ENCODE measurements at regions not wholly inside any gene's neighbourhood (a gene's known extent, or its start where the extent isn't known, plus 50 kb on each side); places are given as distances from the start of the nearest gene placed in this dataset.

DNA sequence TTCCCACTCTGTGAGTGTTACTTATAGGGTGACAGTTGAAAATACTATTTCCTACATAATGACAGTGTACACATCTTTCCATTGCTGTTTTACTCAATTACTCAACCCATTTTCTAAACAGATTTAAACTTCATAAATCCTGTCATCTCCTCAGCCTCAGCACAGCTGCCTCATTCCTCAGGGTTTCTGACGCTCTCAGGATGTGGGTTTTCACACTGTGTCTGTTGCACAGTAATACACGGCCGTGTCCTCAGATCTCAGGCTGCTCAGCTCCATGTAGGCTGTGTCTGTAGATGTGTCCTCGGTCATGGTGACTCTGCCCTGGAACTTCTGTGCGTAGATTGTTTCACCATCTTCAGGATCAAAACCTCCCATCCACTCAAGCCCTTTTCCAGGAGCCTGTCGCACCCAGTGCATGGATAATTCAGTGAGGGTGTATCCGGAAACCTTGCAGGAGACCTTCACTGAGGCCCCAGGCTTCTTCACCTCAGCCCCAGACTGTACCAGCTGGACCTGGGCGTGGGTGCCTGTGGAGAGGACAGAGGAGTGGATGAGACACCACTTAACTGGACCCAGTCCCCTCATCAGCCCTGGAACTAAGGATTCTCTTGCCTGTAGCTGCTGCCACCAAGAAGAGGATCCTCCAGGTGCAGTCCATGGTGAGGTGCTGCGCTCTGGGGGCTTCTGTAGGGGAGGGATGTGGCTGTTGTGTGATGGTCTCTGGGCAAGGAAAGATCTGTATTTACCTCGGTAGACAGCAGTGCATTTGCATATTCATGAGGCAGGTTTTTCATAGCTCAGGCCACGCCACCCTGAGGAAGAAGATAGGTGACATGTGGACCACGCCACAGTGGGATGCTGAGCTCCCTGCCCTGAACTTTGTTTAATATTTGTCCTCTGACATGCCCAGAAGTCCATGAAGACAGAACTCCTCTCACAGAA is 750.2 kb downstream of the TMEM121 start:
- TF ChIP-seq, protein P1, sequence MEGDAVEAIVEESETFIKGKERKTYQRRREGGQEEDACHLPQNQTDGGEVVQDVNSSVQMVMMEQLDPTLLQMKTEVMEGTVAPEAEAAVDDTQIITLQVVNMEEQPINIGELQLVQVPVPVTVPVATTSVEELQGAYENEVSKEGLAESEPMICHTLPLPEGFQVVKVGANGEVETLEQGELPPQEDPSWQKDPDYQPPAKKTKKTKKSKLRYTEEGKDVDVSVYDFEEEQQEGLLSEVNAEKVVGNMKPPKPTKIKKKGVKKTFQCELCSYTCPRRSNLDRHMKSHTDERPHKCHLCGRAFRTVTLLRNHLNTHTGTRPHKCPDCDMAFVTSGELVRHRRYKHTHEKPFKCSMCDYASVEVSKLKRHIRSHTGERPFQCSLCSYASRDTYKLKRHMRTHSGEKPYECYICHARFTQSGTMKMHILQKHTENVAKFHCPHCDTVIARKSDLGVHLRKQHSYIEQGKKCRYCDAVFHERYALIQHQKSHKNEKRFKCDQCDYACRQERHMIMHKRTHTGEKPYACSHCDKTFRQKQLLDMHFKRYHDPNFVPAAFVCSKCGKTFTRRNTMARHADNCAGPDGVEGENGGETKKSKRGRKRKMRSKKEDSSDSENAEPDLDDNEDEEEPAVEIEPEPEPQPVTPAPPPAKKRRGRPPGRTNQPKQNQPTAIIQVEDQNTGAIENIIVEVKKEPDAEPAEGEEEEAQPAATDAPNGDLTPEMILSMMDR (conservative IDR thresholded peaks at IDR 0.05; ENCODE audit: low read depth, low read length), result no peak
- no peak for DNase-seq (ENCODE audit: low read depth)
- no peak overlapping the region for H3K4me3 ChIP-seq (ENCODE audit: low read length)

GRCh38 chr14:106277503-106277902 is 751.1 kb downstream of the TMEM121 start:
- no peak overlapping the region for H3K4me3 ChIP-seq (ENCODE audit: low read length)
- DNase-seq (ENCODE audit: low read depth), result no peak
- TF ChIP-seq, protein P1 (conservative IDR thresholded peaks at IDR 0.05; ENCODE audit: low read depth, low read length), result no peak

DNA sequence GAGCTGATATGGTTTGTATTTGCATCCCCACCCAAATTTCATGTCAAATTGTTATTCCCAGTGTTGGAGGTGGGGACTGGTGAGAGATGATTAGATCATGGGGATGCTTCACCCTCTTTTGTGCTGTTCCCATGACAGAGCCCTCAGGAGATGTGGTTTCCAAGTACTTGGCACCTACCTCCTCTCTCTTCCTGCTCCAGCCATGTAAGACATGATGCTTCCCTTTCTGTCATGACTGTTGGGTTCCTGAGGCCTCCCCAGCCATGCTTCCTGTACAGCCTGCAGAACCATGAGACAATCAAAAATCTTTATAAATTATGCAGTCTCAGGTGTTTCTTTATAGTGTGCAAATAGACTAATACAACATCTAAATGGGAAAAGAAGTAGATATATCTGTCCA is 754.5 kb downstream of the TMEM121 start:
- no peak overlapping the region for H3K4me3 ChIP-seq (ENCODE audit: low read length)
- no peak for DNase-seq (ENCODE audit: low read depth)
- TF ChIP-seq, protein P1 (conservative IDR thresholded peaks at IDR 0.05; ENCODE audit: low read depth, low read length), result no peak

- DNase-seq (ENCODE audit: low read depth), result no peak
- no peak overlapping the region for H3K4me3 ChIP-seq (ENCODE audit: low read length)
- TF ChIP-seq, protein P1 (conservative IDR thresholded peaks at IDR 0.05; ENCODE audit: low read depth, low read length), result no peak
Observed at GRCh38 chr14:106286697-106287290, 760.4 kb downstream of the TMEM121 start.

DNA sequence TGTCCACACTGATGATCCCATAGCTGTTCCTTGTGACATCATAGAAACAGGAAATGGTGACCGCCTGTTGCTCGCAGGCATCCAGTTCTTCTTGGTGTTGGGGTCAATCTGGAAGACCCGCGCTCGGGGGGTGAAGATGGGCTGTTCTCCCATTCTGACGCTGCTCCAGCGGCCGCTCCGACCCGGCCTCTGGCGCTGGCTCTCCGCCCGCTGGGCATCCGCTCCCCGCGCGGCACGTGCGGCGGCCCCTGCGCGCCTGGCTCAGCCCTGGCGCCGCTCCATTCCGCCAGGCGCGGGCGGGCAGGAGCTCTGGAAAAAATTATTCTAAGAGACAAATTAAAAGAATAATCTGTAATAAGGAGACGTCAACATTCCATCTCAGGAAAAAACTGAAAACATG is 761.1 kb downstream of the TMEM121 start:
- TF ChIP-seq, protein P1 (conservative IDR thresholded peaks at IDR 0.05; ENCODE audit: low read depth, low read length), result no peak
- no peak for DNase-seq (ENCODE audit: low read depth)
- no peak overlapping the region for H3K4me3 ChIP-seq (ENCODE audit: low read length)

GRCh38 chr14:106291626-106292025 is 765.2 kb downstream of the TMEM121 start:
- H3K4me3 ChIP-seq (ENCODE audit: low read length), result no peak overlapping the region
- TF ChIP-seq, protein P1 (conservative IDR thresholded peaks at IDR 0.05; ENCODE audit: low read depth, low read length), result no peak
- DNase-seq (ENCODE audit: low read depth), result no peak
